SK-N-SH treated with all-trans-retinoic acid at 6 μM for 48 hours (cell line): ENCODE measurements at regions not wholly inside any gene's neighbourhood (a gene's known extent, or its start where the extent isn't known, plus 50 kb on each side); places are given as distances from the start of the nearest gene placed in this dataset.

ENCODE experiments used
- ATAC-seq: fragments of 200-7000 bp; cut with Tn5 transposase; 3 replicates; pipeline ENCODE4 v1.9.1; 2020; ENCODE audit warnings: mild to moderate bottlenecking, moderate library complexity
- ARNTL ChIP-seq: fragments of 450-650 bp; formaldehyde crosslinking; IDR thresholded peaks from 2 replicates; pipeline ENCODE4 v1.5.0; 2020; ENCODE audit warnings: low read depth, mild to moderate bottlenecking, moderate library complexity, borderline replicate concordance
- BACH2 ChIP-seq: fragments of 250-450 bp; sonication (Bioruptor Pico); IDR thresholded peaks from 2 replicates; pipeline ENCODE4 v1.9.0; 2021; ENCODE audit warnings: mild to moderate bottlenecking, borderline replicate concordance
- CSDC2 ChIP-seq: fragments of 250-450 bp; sonication (Bioruptor Pico); IDR thresholded peaks from 2 replicates; pipeline ENCODE4 v1.5.0; 2020; ENCODE audit warnings: mild to moderate bottlenecking, moderate library complexity
- ISL1 ChIP-seq: fragments of 250-450 bp; sonication (Bioruptor Pico); IDR thresholded peaks from 2 replicates; pipeline ENCODE4 v2.1.2; 2022; ENCODE audit warnings: mild to moderate bottlenecking, moderate library complexity
- OSR1 ChIP-seq: fragments of 250-450 bp; sonication (Bioruptor Pico); IDR thresholded peaks from 2 replicates; pipeline ENCODE4 v1.8.0; 2022; ENCODE audit warnings: moderate library complexity, mild to moderate bottlenecking, inconsistent platforms
- RARB ChIP-seq: fragments of 250-450 bp; sonication (Bioruptor Pico); IDR thresholded peaks from 2 replicates; pipeline ENCODE4 v1.8.0; 2021; ENCODE audit warnings: mild to moderate bottlenecking, moderate library complexity
- SNAI2 ChIP-seq: fragments of 250-450 bp; sonication (Bioruptor Pico); IDR thresholded peaks from 2 replicates; pipeline ENCODE4 v1.5.0; 2020; ENCODE audit warnings: mild to moderate bottlenecking, moderate library complexity
- TCF4 ChIP-seq: fragments of 250-450 bp; sonication (Bioruptor Pico); IDR thresholded peaks from 2 replicates; pipeline ENCODE4 v1.8.0; 2021; ENCODE audit warnings: mild to moderate bottlenecking, moderate library complexity, borderline replicate concordance
- ZC3H10 ChIP-seq: fragments of 250-450 bp; sonication (Bioruptor Pico); IDR thresholded peaks from 2 replicates; pipeline ENCODE4 v1.5.1; 2021; ENCODE audit warnings: mild to moderate bottlenecking, moderate library complexity
- ZFP3 ChIP-seq: fragments of 250-450 bp; sonication (Bioruptor Pico); IDR thresholded peaks from 2 replicates; pipeline ENCODE4 v1.5.0; 2020; ENCODE audit warnings: mild to moderate bottlenecking, moderate library complexity
- ZFP30 ChIP-seq: fragments of 450-650 bp; formaldehyde crosslinking; IDR thresholded peaks from 2 replicates; pipeline ENCODE4 v1.5.0; 2022; ENCODE audit warnings: mild to moderate bottlenecking, moderate library complexity
- ZNF565 ChIP-seq: fragments of 450-650 bp; formaldehyde crosslinking; conservative IDR thresholded peaks from 2 replicates; pipeline ENCODE4 v1.5.0; 2020; ENCODE audit warnings: low read depth, mild to moderate bottlenecking, moderate library complexity
- ZNF70 ChIP-seq: fragments of 450-650 bp; formaldehyde crosslinking; IDR thresholded peaks from 2 replicates; pipeline ENCODE4 v1.5.0; 2020; ENCODE audit warnings: mild to moderate bottlenecking, moderate library complexity
- ZNF8 ChIP-seq: fragments of 450-650 bp; formaldehyde crosslinking; IDR thresholded peaks from 2 replicates; pipeline ENCODE4 v1.5.0; 2020; ENCODE audit warnings: mild to moderate bottlenecking, moderate library complexity
- TF ChIP-seq, protein P1 (sequence below): fragments of 250-450 bp; sonication (Bioruptor Pico); IDR thresholded peaks from 2 replicates; pipeline ENCODE4 v1.5.0; 2020; ENCODE audit warnings: mild to moderate bottlenecking, moderate library complexity
- TF ChIP-seq, protein P2 (sequence below): fragments of 250-450 bp; sonication (Bioruptor Pico); IDR thresholded peaks from 2 replicates; pipeline ENCODE4 v1.8.0; 2021; ENCODE audit warnings: low read depth, mild to moderate bottlenecking, moderate library complexity, borderline replicate concordance
- TF ChIP-seq, protein P3 (sequence below): fragments of 250-450 bp; sonication (Bioruptor Pico); IDR thresholded peaks from 2 replicates; pipeline ENCODE4 v1.5.1; 2020; ENCODE audit warnings: low read depth, mild to moderate bottlenecking, moderate library complexity
- TF ChIP-seq, protein P4 (sequence below): fragments of 250-450 bp; sonication (Bioruptor Pico); IDR thresholded peaks from 2 replicates; pipeline ENCODE4 v1.8.0; 2020; ENCODE audit warnings: mild to moderate bottlenecking, moderate library complexity, borderline replicate concordance

DNA sequence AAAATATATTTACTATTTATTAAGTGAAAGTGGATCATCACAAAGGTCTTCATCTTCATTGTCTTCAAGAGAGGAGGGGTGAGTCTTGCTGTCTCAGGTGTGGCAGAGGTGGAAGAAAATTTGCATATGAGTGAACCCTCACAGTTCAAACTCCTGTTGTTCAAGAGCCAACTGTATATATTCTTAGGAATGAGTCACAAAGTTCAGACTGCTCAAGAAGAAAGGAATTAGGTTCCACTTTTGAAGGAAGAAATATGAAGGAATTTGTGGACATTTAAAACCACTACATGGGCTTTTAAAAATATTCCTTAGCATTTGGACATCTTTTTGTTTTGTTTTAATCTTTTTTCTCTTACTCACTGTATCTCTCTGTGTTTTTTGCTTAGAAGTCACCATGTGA, 212.6 kb downstream of the INSIG2 start (continued):
- TF ChIP-seq, protein P1, sequence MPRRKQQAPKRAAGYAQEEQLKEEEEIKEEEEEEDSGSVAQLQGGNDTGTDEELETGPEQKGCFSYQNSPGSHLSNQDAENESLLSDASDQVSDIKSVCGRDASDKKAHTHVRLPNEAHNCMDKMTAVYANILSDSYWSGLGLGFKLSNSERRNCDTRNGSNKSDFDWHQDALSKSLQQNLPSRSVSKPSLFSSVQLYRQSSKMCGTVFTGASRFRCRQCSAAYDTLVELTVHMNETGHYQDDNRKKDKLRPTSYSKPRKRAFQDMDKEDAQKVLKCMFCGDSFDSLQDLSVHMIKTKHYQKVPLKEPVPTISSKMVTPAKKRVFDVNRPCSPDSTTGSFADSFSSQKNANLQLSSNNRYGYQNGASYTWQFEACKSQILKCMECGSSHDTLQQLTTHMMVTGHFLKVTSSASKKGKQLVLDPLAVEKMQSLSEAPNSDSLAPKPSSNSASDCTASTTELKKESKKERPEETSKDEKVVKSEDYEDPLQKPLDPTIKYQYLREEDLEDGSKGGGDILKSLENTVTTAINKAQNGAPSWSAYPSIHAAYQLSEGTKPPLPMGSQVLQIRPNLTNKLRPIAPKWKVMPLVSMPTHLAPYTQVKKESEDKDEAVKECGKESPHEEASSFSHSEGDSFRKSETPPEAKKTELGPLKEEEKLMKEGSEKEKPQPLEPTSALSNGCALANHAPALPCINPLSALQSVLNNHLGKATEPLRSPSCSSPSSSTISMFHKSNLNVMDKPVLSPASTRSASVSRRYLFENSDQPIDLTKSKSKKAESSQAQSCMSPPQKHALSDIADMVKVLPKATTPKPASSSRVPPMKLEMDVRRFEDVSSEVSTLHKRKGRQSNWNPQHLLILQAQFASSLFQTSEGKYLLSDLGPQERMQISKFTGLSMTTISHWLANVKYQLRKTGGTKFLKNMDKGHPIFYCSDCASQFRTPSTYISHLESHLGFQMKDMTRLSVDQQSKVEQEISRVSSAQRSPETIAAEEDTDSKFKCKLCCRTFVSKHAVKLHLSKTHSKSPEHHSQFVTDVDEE (CRISPR knock-in tag): no peak
- TF ChIP-seq ZFP30 (CRISPR knock-in tag): no peak

DNA sequence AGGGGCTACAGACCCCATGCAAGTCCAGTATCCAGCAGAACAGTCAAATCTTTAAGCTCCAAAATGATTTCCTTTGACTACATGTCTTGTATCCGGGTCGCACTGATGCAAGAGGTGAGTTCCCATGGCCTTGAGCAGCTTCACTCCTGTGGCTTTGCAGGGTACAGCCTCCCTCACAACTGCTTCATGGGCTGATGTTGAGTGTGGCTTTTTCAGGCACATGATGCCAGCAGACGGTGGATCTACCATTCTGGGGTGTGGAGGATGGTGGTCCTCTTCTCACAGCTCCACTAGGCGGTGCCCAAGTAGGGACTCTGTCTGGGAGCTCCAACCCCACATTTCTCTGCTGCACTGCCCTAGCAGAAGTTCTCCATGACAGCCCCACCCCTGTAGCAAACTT, 208.4 kb downstream of the INSIG2 start:
- TF ChIP-seq ZNF8 (CRISPR knock-in tag) (no peak), TCF4 (CRISPR knock-in tag) (no peak), ZC3H10 (CRISPR knock-in tag) (no peak), ARNTL (CRISPR knock-in tag) (no peak), ZNF565 (CRISPR knock-in tag) (no peak), ZFP3 (CRISPR knock-in tag) (no peak), ZFP30 (CRISPR knock-in tag) (no peak), RARB (CRISPR knock-in tag) (no peak), SNAI2 (CRISPR knock-in tag) (no peak), ZNF70 (no peak)
- TF ChIP-seq, protein P1 (CRISPR knock-in tag): no peak
- TF ChIP-seq, protein P2, sequence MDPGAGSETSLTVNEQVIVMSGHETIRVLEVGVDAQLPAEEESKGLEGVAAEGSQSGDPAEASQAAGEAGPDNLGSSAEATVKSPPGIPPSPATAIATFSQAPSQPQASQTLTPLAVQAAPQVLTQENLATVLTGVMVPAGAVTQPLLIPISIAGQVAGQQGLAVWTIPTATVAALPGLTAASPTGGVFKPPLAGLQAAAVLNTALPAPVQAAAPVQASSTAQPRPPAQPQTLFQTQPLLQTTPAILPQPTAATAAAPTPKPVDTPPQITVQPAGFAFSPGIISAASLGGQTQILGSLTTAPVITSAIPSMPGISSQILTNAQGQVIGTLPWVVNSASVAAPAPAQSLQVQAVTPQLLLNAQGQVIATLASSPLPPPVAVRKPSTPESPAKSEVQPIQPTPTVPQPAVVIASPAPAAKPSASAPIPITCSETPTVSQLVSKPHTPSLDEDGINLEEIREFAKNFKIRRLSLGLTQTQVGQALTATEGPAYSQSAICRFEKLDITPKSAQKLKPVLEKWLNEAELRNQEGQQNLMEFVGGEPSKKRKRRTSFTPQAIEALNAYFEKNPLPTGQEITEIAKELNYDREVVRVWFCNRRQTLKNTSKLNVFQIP (CRISPR knock-in tag): no peak
- TF ChIP-seq, all 23 proteins: peak for 0
- ATAC-seq: no peak

DNA sequence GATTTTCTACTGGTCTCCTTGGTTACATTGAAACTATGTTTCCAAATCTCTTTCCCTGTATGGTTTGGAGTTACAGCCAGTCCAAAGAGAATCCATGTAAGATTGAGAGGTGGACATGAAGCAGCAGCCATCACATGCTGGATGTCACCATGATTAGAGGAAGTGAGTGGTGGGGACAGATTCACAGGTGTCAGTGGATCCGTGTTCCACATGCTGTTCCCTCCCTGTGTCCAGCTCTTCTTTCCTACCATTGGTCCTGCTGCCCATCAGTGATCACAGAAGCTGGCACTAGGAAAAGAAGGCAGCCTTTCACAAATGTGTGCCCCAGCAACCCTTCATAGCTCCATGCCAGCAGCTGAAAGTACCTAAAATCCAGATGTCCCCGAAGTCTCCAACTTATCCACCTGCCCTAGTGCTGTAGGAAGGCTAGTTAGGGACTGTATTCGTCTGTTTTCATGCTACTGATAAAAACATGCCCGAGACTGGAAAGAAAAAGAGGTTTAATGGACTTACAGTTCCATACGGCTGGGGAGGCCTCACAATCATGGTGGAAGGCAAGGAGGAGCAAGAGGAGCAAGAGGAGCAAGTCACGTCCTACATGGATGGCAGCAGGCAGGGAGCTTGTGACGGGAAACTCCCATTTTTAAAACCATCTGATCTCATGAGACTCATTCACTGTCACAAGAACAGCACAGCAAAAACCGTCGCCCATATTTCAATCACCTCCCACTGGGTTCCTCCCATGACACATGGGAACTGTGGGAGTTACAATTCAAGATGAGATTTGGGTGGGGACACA, 207.5 kb downstream of the INSIG2 start:
- TF ChIP-seq ZFP30 (CRISPR knock-in tag) (no peak), ZNF8 (CRISPR knock-in tag) (no peak), BACH2 (CRISPR knock-in tag) (no peak), OSR1 (CRISPR knock-in tag) (no peak)
- TF ChIP-seq, protein P3, sequence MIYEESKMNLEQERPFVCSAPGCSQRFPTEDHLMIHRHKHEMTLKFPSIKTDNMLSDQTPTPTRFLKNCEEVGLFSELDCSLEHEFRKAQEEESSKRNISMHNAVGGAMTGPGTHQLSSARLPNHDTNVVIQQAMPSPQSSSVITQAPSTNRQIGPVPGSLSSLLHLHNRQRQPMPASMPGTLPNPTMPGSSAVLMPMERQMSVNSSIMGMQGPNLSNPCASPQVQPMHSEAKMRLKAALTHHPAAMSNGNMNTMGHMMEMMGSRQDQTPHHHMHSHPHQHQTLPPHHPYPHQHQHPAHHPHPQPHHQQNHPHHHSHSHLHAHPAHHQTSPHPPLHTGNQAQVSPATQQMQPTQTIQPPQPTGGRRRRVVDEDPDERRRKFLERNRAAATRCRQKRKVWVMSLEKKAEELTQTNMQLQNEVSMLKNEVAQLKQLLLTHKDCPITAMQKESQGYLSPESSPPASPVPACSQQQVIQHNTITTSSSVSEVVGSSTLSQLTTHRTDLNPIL (CRISPR knock-in tag): no peak
- TF ChIP-seq, all 23 proteins: peak for 0
- ATAC-seq: no peak

DNA sequence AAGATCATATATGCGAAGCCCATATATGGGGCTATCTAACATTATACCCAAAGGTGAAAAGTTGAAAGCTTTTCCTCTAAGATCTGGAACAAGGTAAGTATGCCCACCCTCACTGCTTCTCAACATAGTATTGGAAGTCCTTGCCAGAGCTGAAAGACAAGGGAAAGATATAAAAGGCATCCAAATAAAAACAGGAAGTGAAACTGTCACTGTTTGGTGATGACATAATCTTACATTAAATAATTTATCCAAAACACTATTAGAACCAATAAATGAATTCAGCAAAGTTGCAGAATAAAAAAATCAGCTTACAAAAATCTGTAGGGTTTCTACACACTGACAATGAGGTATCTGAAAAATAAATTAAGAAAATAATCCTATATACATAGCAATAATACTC, 205.8 kb downstream of the INSIG2 start:
- TF ChIP-seq ZNF70: no peak
- no peak for TF ChIP-seq ISL1
- no peak for TF ChIP-seq CSDC2 (CRISPR knock-in tag)
- TF ChIP-seq, protein P1 (CRISPR knock-in tag): no peak
- TF ChIP-seq SNAI2 (CRISPR knock-in tag): no peak
- TF ChIP-seq ZNF8 (CRISPR knock-in tag): no peak
- TF ChIP-seq ZFP30 (CRISPR knock-in tag): no peak
- no peak for TF ChIP-seq ZC3H10 (CRISPR knock-in tag)
- no peak for TF ChIP-seq TCF4 (CRISPR knock-in tag)
- TF ChIP-seq, protein P4, sequence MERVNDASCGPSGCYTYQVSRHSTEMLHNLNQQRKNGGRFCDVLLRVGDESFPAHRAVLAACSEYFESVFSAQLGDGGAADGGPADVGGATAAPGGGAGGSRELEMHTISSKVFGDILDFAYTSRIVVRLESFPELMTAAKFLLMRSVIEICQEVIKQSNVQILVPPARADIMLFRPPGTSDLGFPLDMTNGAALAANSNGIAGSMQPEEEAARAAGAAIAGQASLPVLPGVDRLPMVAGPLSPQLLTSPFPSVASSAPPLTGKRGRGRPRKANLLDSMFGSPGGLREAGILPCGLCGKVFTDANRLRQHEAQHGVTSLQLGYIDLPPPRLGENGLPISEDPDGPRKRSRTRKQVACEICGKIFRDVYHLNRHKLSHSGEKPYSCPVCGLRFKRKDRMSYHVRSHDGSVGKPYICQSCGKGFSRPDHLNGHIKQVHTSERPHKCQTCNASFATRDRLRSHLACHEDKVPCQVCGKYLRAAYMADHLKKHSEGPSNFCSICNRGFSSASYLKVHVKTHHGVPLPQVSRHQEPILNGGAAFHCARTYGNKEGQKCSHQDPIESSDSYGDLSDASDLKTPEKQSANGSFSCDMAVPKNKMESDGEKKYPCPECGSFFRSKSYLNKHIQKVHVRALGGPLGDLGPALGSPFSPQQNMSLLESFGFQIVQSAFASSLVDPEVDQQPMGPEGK (CRISPR knock-in tag): no peak
- no peak for TF ChIP-seq ZFP3 (CRISPR knock-in tag)
- TF ChIP-seq, protein P2 (CRISPR knock-in tag): no peak
- TF ChIP-seq OSR1 (CRISPR knock-in tag): no peak
- TF ChIP-seq, all 23 proteins: peak for 0
- no peak for ATAC-seq
